H1 (cell line): ENCODE measurements at regions not wholly inside any gene's neighbourhood (a gene's known extent, or its start where the extent isn't known, plus 50 kb on each side); places are given as distances from the start of the nearest gene placed in this dataset.

Experiments used
- CTCF ChIA-PET: fragments of 300-600 bp; sonication (Branson Sonifier 250); formaldehyde crosslinking; loops from one replicate; lab custom pipeline; 2021; ENCODE audit not compliant: partially characterized antibody; lab: Charles Lee
- POLR2A ChIA-PET: fragments of 300-600 bp; sonication (Branson Sonifier 250); formaldehyde crosslinking; loops from one replicate; lab custom pipeline; 2021; ENCODE audit warnings: inconsistent platforms; ENCODE audit not compliant: partially characterized antibody; lab: Charles Lee
- DNase-seq, 2 experiments: peaks; one replicate each; pipeline versions ENCODE4 v3.0.0 to v3.0.0-alpha.2; 2010 to 2022; ENCODE audit warnings: low spot score in 2 of 2, low read depth in 1 of 2, mixed read lengths in 1 of 2
- FAIRE-seq: peaks from 2 replicates; lab custom pipeline; 2011; peaks lifted over from hg19 to GRCh38; lab: Jason Lieb, UNC
- H2AFZ ChIP-seq: 2 replicates; pipeline ENCODE4 v1.8.1; 2012; ENCODE audit warnings: low read length, inconsistent platforms
- H2AK5ac ChIP-seq: 2 replicates; pipeline ENCODE4 v1.6.1; 2013; ENCODE audit warnings: low read depth, low read length
- H2BK120ac ChIP-seq: replicated peaks from 2 replicates; pipeline ENCODE3; 2013; ENCODE audit warnings: low read depth, low read length, inconsistent platforms
- H2BK12ac ChIP-seq: 2 replicates; pipeline ENCODE4 v1.6.1; 2013; ENCODE audit warnings: low read depth, low read length
- H2BK15ac ChIP-seq: 2 replicates; pipeline ENCODE4 v1.6.1; 2013; ENCODE audit warnings: low read length
- H2BK20ac ChIP-seq: 2 replicates; pipeline ENCODE4 v1.6.1; 2013; ENCODE audit warnings: low read length
- H2BK5ac ChIP-seq: 2 replicates; pipeline ENCODE4 v1.6.1; 2013; ENCODE audit warnings: low read depth, low read length
- H3K14ac ChIP-seq: 2 replicates; pipeline ENCODE4 v1.6.1; 2013; ENCODE audit warnings: inconsistent platforms; ENCODE audit not compliant: insufficient read length
- H3K18ac ChIP-seq: 2 replicates; pipeline ENCODE4 v1.6.1; 2013; ENCODE audit warnings: low read length; ENCODE audit errors: extremely low read depth
- H3K23ac ChIP-seq: 2 replicates; pipeline ENCODE4 v1.6.1; 2013; ENCODE audit warnings: inconsistent platforms; ENCODE audit not compliant: insufficient read length
- H3K23me2 ChIP-seq: 2 replicates; pipeline ENCODE4 v1.6.1; 2013; ENCODE audit warnings: low read depth, low read length
- H3K27ac ChIP-seq: 2 replicates; pipeline ENCODE4 v1.6.1; 2011; ENCODE audit warnings: low read depth, low read length, inconsistent platforms
- H3K27me3 ChIP-seq, 4 experiments: replicated peaks in 1 of 4; 1 replicate in 1 of 4; 2 replicates in 3 of 4; pipeline versions ENCODE4 v1.6.1 to v1.8.1; 2011 to 2013; ENCODE audit warnings: low read length in 3 of 4, mild to moderate bottlenecking in 3 of 4, inconsistent platforms in 2 of 4, mixed read lengths in 2 of 4, moderate library complexity in 1 of 4; ENCODE audit not compliant: control insufficient read depth in 3 of 4, insufficient read depth in 3 of 4; ENCODE audit errors: extremely low read depth in 1 of 4
- H3K36me3 ChIP-seq, 4 experiments: 2 replicates each; pipeline versions ENCODE4 v1.6.1 to v1.8.1; 2011 to 2013; ENCODE audit warnings: mild to moderate bottlenecking in 4 of 4, low read length in 3 of 4, moderate library complexity in 2 of 4, control low read depth in 1 of 4, inconsistent platforms in 1 of 4; ENCODE audit not compliant: insufficient read depth in 4 of 4, control insufficient read depth in 2 of 4
- H3K4ac ChIP-seq: replicated peaks from 2 replicates; pipeline ENCODE3; 2013; ENCODE audit warnings: low read length, low read depth, mixed read lengths, inconsistent platforms; ENCODE audit not compliant: insufficient read length
- H3K4me1 ChIP-seq, 4 experiments: replicated peaks in 1 of 4; 1 replicate in 1 of 4; 2 replicates in 3 of 4; pipeline versions ENCODE4 v1.6.1 to v1.8.1; 2011 to 2013; ENCODE audit warnings: low read length in 3 of 4, inconsistent platforms in 2 of 4, mixed read lengths in 1 of 4; ENCODE audit not compliant: insufficient read depth in 4 of 4, control insufficient read depth in 3 of 4
- H3K4me2 ChIP-seq, 2 experiments: 2 replicates each; pipeline versions ENCODE4 v1.6.1 to v1.8.1; 2011 to 2013; ENCODE audit warnings: low read depth in 2 of 2, low read length in 2 of 2, control low read depth in 1 of 2, inconsistent platforms in 1 of 2, mild to moderate bottlenecking in 1 of 2; ENCODE audit not compliant: insufficient read depth in 1 of 2
- H3K4me3 ChIP-seq, 4 experiments: fragments of 200-600, 300-600 bp in 1 of 4; sonication (generic), shearing (Covaris generic), sonication (Bioruptor Twin) in 1 of 4; 2 replicates each; pipeline versions ENCODE4 v1.5.1 to v1.8.1; 2011 to 2016; ENCODE audit warnings: low read length in 4 of 4, low read depth in 3 of 4, control low read depth in 2 of 4, inconsistent platforms in 2 of 4, mild to moderate bottlenecking in 2 of 4, mixed read lengths in 1 of 4, moderate library complexity in 1 of 4; ENCODE audit not compliant: insufficient read depth in 2 of 4; ENCODE audit errors: extremely low read depth in 1 of 4
- H3K56ac ChIP-seq: replicated peaks from 2 replicates; pipeline ENCODE3; 2013; ENCODE audit warnings: low read depth, mild to moderate bottlenecking, mixed read lengths, low read length, inconsistent platforms; ENCODE audit not compliant: insufficient read length
- H3K79me1 ChIP-seq: 2 replicates; pipeline ENCODE4 v1.6.1; 2013; ENCODE audit warnings: low read depth, low read length, control low read depth
- H3K79me2 ChIP-seq, 2 experiments: 2 replicates each; pipeline versions ENCODE4 v1.6.1 to v1.8.1; 2012 to 2013; ENCODE audit warnings: low read length in 2 of 2, mild to moderate bottlenecking in 2 of 2, inconsistent platforms in 1 of 2; ENCODE audit not compliant: insufficient read depth in 2 of 2, control insufficient read depth in 1 of 2
- H3K9ac ChIP-seq, 4 experiments: replicated peaks in 1 of 4; 1 replicate in 1 of 4; 2 replicates in 3 of 4; pipeline versions ENCODE4 v1.6.1 to v1.8.1; 2011 to 2013; ENCODE audit warnings: low read depth in 3 of 4, low read length in 3 of 4, control low read depth in 2 of 4, mild to moderate bottlenecking in 2 of 4, moderate library complexity in 2 of 4, inconsistent platforms in 1 of 4; ENCODE audit errors: extremely low read depth in 1 of 4
- H3K9me3 ChIP-seq, 2 experiments: 2 replicates each; pipeline versions ENCODE4 v1.6.1 to v1.8.1; 2012 to 2013; ENCODE audit warnings: mild to moderate bottlenecking in 2 of 2, moderate library complexity in 2 of 2, control low read depth in 1 of 2, inconsistent platforms in 1 of 2, low read depth in 1 of 2, low read length in 1 of 2, mixed read lengths in 1 of 2; ENCODE audit not compliant: insufficient read depth in 2 of 2
- H4K20me1 ChIP-seq, 2 experiments: replicated peaks in 1 of 2; 2 replicates each; pipeline versions ENCODE3 to v1.8.1; 2011 to 2013; ENCODE audit warnings: inconsistent platforms in 2 of 2, low read length in 2 of 2, mild to moderate bottlenecking in 1 of 2; ENCODE audit not compliant: insufficient read depth in 2 of 2, control insufficient read depth in 1 of 2
- H4K5ac ChIP-seq: 2 replicates; pipeline ENCODE4 v1.6.1; 2013; ENCODE audit warnings: low read length, low read depth, mixed read lengths, inconsistent platforms; ENCODE audit not compliant: insufficient read length
- H4K8ac ChIP-seq: 2 replicates; pipeline ENCODE4 v1.8.0; 2013; ENCODE audit warnings: mild to moderate bottlenecking, moderate library complexity, low read length, inconsistent platforms; ENCODE audit not compliant: insufficient read depth; ENCODE audit errors: extremely low read depth
- H4K91ac ChIP-seq: replicated peaks from 2 replicates; pipeline ENCODE3; 2013; ENCODE audit warnings: low read length, mixed read lengths, inconsistent platforms; ENCODE audit not compliant: insufficient read length
- ATF3 ChIP-seq: IDR thresholded peaks from 2 replicates; pipeline ENCODE4 v1.6.1; 2011; ENCODE audit warnings: low read depth, mild to moderate bottlenecking, low read length; ENCODE audit not compliant: insufficient read depth
- CREB1 ChIP-seq: IDR thresholded peaks from 2 replicates; pipeline ENCODE4 v1.6.1; 2012; ENCODE audit warnings: inconsistent platforms
- HDAC2 ChIP-seq, 2 experiments: fragments of 300-600 bp in 1 of 2; sonication (generic) in 1 of 2; IDR thresholded peaks; 2 replicates each; pipeline ENCODE4 v1.6.1; 2011 to 2012; ENCODE audit warnings: low read depth in 2 of 2, low read length in 2 of 2, mild to moderate bottlenecking in 2 of 2, moderate library complexity in 2 of 2, borderline replicate concordance in 1 of 2, inconsistent platforms in 1 of 2
- PHF8 ChIP-seq: fragments of 200-600 bp; sonication (generic); conservative IDR thresholded peaks from 2 replicates; pipeline ENCODE4 v1.7.1; 2012; ENCODE audit warnings: low read depth, mild to moderate bottlenecking, inconsistent platforms, low read length, moderate library complexity
- RXRA ChIP-seq: IDR thresholded peaks from 2 replicates; pipeline ENCODE4 v1.6.1; 2011; ENCODE audit warnings: low read depth, mild to moderate bottlenecking, low read length, moderate library complexity; ENCODE audit not compliant: insufficient read depth
- WGBS, 2 experiments: shearing (Covaris generic) in 1 of 2; methylation state at CpG; one replicate each; pipeline versions ENCODE4 v1.1.6 to v1.1.7; 2013 to 2015; ENCODE audit warnings: low lambda C conversion rate in 2 of 2, mixed read lengths in 2 of 2, inconsistent platforms in 1 of 2, low coverage in 1 of 2, missing lambda C conversion rate in 1 of 2; ENCODE audit not compliant: insufficient replicate concordance in 2 of 2, insufficient coverage in 1 of 2, insufficient read length in 1 of 2; ENCODE audit errors: extremely low coverage in 1 of 2, missing lambda C conversion rate in 1 of 2; 5-methylcytosine and 5-hydroxymethylcytosine counted together

GRCh38 chr3:6438031-6438430 is 422.9 kb upstream of the GRM7 start:
- Histone ChIP-seq H3K4ac (no peak overlapping the region), H3K18ac (no peak overlapping the region), H3K56ac (no peak overlapping the region), H2AFZ (no peak overlapping the region), H3K9me3 (no peaks in the 10 kb centered on the region), H2BK120ac (no peak overlapping the region), H3K79me1 (no peaks in the 10 kb centered on the region), H3K9ac (no peak overlapping the region), H3K4me1 (no peaks in the 10 kb centered on the region), H3K27ac (no peak overlapping the region), H2BK5ac (no peak overlapping the region), H3K79me2 (no peaks in the 10 kb centered on the region), H2AK5ac (no peak overlapping the region), H4K5ac (no peak overlapping the region), H2BK12ac (no peak overlapping the region), H3K4me2 (no peak overlapping the region), H3K14ac (no peak overlapping the region), H3K23ac (no peak overlapping the region), H3K27me3 (no peaks in the 10 kb centered on the region), H4K20me1 (no peaks in the 10 kb centered on the region), H4K8ac (no peak overlapping the region), H3K4me3 (no peak overlapping the region), H4K91ac (no peak overlapping the region), H3K36me3 (no peaks in the 10 kb centered on the region), H2BK15ac (no peak overlapping the region), H2BK20ac (no peak overlapping the region), H3K23me2 (no peaks in the 10 kb centered on the region)
- no peak for FAIRE-seq
- ChIA-PET CTCF (interaction anchor here (1.1 kb wide), 1 partner anchor 8 kb away, joined by 3 read pairs; no protein-coding TSS in a partner anchor), POLR2A (no interaction called here)
- DNase-seq: no peak
- 94% methylated on average over 3 of the region's 3 CpGs; no CpG with 5 or more reads in 1 of the 2 experiments for WGBS, 2 experiments
- TF ChIP-seq ATF3: no peak
- no peak for TF ChIP-seq RXRA
- TF ChIP-seq HDAC2 (IDR thresholded peaks at IDR 0.05; ENCODE audit: borderline replicate concordance in 1 of 2, low read depth in 2 of 2, low read length in 2 of 2): no peak
- TF ChIP-seq CREB1: no peak
- TF ChIP-seq PHF8: no peak
